Left renal pelvis (tissue), 4 donors: ENCODE measurements at regions not wholly inside any gene's neighbourhood (a gene's known extent, or its start where the extent isn't known, plus 50 kb on each side); places are given as distances from the start of the nearest gene placed in this dataset.
"Not testable (repeated sequence)": the region's sequence is repeated elsewhere in the genome, so short reads cannot be mapped to it uniquely, and the experiment has no call there.

Experiments
- DNase-seq, 4 donors: peaks; one replicate each; pipeline ENCODE4 v3.0.0-alpha.2; 2013; ENCODE audit warnings: low read depth in 4 of 4, low spot score in 3 of 4

DNA sequence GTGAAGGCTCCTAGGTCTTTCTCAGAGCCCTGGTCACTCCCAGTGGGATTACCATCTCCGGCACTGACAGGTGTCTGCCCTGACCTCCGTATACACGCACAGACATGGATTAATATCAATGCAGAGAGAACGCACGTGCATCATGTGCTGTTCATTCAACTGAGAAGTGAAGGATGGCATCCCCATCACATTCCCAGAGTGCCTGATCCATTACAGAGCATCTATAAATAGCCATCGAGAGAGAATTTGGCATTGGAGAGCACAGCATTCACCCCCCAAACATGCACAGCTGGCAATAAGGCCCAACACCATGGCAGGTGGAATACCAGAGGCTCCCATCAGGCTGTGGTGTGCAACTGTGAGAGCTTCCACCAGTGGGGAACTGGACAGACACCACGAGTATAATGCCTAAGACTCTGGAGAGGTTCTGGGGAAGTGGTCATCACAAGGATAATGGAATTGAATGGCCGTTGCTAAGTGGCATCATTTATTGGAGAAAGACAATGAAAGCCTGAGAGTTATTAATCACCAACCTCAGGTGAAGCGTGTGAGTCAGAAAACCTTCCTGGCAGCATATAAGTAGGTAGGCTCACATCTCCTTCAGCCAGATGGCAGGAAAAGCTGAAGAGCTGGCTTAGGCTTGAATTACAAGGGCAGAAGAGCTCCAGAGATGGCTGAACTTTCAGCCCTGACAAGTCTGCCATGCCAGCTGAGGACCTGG, 244.5 kb upstream of the ID2 start:
- DNase-seq = no peak

GRCh38 chr2:8437949-8438400, 243.9 kb upstream of the ID2 start:
- no peak for DNase-seq

DNA sequence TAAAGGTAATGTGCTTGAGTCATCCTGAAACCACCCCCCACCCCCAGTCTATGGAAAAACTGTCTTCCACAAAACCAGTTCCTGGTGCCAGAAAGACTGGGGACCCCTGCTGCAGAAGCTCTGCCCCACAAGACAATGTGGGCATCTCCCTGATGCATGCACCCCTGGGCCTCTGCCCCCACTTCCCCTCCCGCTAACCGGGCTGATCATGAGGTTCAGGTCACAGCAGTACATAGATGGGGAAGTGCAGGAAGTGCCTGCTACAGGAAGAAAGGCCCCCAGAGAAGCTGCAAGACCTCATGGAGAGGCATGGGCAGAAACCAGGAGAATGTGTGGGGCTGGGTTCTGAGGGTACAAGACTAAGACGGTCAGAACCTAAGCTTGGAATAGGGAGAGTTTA, 243.4 kb upstream of the ID2 start:
- DNase-seq = no peak

DNA sequence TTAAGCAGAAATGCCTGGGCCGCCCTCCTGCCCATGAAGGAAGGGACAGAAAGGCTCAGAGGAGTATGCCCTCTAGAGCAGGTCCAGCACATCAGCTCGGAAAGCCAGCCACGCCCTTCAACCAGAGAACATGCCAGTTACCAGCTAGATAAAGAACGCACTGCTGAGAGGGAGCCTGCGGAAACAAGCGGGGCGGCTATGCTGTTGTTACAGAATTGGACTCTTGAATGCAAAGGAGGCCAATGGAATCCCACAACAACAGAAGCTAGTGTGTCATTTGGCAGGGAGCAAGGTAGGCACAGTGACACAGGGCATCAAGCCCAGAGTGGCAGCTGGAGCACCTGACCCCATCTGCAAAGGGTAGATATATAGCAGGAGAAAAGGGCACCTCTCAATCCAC, 242.9 kb upstream of the ID2 start:
- DNase-seq = no peak

GRCh38 chr2:8440029-8440778, 241.7 kb upstream of the ID2 start:
- DNase-seq = no peak

DNA sequence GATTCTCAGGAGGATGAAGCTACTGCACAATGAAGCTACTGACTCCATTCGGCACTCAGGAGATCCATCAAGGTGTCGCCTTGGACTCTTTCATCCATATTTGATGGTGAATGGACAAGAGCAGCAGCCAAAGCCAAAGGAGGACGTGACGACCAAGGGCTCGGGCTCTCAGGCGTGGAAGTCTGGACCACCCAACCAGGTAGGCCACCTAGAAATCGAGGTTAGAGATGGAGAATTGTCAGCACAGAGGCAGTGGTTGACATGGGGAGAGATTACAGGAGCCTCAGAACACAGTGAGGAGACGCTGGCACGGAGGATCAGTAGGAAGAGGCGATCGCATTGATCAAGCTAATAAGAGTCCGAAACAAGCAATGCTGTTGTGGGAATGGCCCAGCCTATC, 240.5 kb upstream of the ID2 start:
- no peak for DNase-seq

- DNase-seq = no peak
Observed at GRCh38 chr2:8441986-8442385, 239.9 kb upstream of the ID2 start.

- no peak for DNase-seq
Observed at GRCh38 chr2:8442833-8443486, 238.9 kb upstream of the ID2 start.

GRCh38 chr2:8445580-8445979, 236.3 kb upstream of the ID2 start:
- DNase-seq = no peak

DNA sequence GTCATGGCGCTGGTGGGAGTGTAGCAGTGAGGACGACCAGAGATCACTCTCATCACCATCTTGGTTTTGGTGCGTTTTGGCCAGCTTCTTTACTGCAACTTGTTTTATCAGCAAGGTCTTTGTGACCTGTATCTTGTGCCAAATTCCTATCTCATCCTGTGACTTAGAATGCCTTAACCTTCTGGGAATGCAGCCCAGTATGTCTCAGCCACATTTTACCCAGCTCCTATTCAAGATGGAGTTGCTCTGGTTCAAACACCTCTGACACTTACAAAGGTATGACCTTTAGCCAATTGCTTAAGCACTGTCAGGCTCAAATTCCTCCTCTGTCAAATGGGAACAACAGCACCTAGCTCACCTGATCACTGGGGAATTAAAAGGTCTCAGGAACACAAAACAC, 235.1 kb upstream of the ID2 start:
- DNase-seq = not testable (repeated sequence)

- DNase-seq = no peak
Observed at GRCh38 chr2:8447610-8448221, 234.1 kb upstream of the ID2 start.

GRCh38 chr2:8448824-8449556, 232.9 kb upstream of the ID2 start:
- no peak for DNase-seq

- no peak for DNase-seq
Observed at GRCh38 chr2:8451273-8451672, 230.6 kb upstream of the ID2 start.

DNA sequence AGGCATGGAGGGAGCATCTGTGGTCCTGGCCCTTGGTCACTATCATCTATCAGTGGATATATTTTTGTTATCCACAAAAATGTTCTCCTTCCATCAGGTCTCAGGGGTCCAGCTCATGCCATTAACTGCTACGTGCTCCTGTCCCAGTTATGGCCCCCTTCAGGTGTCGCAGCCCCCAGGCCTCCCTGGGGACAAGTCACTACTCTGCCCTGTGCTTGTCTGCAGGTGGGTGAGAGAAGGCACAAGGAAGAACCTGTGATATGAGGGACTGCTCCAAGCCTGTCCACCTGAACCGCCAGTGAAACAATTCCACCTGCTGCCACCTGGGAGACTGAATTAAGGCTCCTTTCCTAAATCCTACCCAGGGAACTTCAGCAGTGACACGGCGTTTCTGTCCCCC, 229.6 kb upstream of the ID2 start:
- DNase-seq = no peak

- no peak for DNase-seq
Observed at GRCh38 chr2:8452979-8453903, 228.6 kb upstream of the ID2 start.

DNA sequence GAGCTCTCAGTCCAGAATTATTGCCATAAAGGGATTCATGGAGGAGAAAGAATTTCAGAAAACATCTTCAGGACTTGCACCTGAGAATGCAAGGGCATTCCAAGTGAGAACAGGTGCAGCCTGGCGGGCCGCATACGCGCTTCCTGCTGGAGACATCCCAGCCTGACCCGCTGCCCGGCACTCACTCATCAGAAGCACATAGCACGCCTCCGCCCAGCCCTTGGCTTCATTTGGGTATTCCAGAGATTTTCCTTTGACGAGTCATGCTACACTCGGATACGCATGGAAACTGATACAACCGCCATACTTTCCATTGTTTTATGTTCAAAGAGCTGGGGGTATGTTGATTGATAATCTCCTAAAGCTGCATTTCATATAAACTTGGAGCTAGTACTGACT, 228.0 kb upstream of the ID2 start:
- no peak for DNase-seq

DNA sequence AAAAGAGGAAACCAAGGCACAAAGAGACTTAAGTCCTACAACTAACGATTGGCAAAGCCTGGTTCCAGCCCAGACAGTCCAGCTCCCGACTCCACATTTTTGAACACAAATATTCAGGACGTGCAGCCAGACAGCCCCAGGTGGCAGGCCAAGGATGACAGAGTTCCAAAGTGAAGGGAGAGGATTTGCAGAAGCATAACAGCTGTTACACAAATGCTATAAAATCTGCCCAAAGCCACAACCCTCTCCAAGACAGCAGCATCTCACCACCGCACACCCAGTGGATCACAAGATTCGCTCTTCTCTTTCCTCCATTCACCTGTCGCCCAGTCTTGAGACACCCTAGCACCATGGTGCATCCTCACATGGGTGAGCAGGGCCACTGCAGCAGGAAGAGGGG, 227.1 kb upstream of the ID2 start:
- no peak for DNase-seq

- no peak for DNase-seq
Observed at GRCh38 chr2:8455236-8456150, 226.4 kb upstream of the ID2 start.
